HG03103 (cell line): ENCODE measurements at regions not wholly inside any gene's neighbourhood (a gene's known extent, or its start where the extent isn't known, plus 50 kb on each side); places are given as distances from the start of the nearest gene placed in this dataset.
"Not testable (repeated sequence)": the region's sequence is repeated elsewhere in the genome, so short reads cannot be mapped to it uniquely, and the experiment has no call there.

Experiments used
- ATAC-seq: cut with Tn5 transposase; IDR thresholded peaks from one replicate; pipeline ENCODE4 v1.9.1; 2021; ENCODE audit warnings: low read depth; ENCODE audit not compliant: unreplicated experiment

DNA sequence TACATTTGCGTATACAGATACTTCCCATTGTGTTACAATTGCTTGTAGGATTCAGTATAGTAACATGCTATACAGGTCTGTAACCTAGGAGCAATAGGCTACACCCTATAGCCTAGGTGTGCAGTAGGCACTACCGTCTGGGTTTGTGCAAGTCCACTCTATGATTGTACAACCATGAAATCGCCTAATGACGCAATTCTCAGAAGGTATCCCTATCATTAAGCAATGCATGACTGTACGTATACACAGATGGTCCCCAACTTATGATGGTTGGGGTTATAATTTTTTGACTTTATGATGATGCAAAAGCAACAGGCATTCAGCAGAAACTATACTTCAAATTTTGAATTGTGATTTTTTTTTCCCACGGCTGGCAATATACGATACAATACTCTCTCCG is 458.2 kb upstream of the NOX3 start:
- ATAC-seq: no peak

DNA sequence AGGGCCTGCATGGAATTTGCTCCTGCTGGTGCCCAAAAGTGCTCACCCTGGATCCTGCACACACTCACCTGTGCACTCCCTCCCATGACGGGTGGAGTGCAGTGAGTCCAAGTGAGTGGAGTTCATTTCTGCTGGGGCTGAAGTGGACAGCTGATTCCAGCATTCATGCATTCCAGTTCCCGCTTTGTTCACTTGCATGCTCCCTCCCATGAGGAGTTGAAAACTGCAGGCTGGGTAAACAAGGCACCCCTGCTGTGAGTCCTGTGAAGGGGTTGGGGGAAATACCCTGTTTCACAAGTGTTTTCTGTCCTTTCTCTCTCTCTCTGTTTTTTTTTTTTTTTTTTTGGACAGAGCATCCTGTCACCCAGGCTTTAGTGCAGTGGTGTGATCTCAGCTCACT is 454.1 kb upstream of the NOX3 start:
- ATAC-seq: no peak

DNA sequence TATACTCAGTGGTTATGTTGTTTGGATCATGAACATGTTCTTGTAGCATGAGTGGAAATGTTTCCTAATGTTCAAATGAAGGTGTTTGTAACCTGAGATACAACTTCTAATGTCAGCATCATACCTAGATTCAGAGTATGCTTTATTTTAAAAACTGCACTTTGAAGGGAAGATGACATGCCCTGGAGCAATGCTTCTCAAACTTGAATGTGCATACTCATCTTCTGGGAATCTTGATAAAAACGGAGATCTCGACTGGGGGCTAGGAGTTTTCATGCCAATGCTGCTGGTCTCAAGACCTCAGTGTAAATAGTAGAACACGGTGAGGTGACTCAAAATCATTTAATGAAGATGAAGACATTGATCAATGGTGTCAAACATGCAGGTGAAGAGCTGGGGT is 440.0 kb upstream of the NOX3 start:
- ATAC-seq: no peak

DNA sequence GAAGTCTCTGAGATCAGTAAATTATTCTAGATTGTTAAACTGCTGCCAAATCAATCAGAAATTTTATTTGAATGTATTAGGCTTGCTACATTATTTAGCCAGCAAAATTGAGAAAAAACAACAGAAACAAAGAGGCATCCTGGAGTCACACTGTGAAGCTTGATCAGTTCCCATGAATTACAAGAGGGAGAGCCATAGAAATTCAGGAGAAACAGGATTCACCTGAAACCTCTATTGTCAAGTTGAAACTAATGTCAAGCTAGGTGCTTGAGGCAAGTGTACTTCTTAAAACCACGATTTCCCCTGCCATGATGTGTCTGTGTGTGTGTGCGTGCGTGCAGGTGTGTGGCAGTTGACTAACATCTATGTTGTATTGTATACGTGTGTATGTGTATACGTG is 439.1 kb upstream of the NOX3 start:
- no peak for ATAC-seq

DNA sequence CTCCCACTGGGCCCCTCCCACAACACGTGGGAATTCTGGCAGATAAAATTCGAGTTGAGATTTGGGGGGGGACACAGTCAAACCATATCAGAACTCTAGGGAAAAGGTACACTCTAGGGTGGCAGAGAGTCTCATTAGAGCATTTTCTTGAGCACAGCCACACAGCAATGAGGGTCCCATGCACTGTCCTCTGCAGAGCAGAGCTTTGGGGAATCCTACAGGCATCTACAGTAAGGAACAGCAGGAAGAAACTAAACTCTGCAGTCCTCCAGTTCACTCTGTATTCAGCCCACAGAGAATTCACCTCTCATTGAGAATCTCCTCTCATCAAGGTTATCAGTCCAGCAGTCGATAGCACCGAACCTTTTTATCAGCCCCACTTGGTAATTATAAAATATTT is 438.6 kb upstream of the NOX3 start:
- ATAC-seq: no peak

DNA sequence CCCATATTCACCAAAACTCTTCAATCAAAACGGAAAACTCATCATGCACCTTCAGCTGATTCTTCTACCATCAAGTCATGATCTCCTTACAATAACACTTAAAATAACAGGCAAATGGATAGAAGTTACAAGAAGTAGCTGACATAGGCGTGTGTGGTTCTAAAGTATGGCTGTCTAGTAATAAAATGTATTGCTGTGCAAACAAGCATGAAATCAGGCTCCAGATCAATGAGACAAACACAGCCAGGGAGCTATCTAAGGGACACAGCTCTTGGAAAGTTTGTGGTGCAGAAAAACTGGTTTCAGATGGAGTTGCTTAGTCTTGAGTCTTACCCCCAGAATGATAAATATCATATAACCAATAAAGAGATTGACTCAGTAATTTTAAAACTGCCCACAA is 434.8 kb upstream of the NOX3 start:
- no peak for ATAC-seq

DNA sequence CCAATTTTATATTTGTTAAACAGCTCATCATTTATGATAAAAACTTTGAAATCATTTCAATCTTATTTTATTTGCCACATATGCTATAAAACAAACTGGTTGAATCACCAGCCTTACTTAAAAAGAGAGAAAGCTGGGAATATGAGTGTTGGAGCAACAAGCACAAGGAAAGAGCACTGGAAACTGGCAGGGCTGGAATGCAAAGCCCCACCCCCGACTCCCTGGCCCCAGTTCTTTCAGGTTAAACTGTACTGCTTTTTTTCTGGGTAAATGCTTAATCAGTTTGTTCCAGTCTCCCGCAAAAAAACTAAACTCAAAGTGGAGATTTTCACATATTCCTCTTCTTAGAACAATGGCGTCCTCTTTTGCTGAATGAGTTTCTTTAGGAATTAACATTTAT is 433.8 kb upstream of the NOX3 start:
- ATAC-seq: no peak

DNA sequence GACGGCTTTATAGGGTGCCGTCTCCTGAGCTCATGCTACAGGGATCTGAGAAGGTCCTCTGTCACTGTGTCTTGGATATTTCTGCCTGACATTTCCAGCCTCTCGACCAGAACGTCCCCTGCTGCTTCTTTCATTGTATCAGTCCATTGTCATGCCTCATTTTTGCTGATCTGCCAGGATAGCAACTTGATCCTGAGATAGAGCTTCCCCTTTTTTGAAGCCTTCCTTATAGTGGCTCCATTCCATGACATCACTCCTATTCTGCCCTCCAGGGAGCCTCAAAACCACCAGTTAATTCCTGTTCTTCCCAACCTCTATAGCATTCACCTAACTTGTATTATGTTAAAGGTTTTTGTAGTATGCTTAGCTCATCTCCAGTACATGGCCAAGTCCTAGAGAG is 431.8 kb upstream of the NOX3 start:
- ATAC-seq: no peak

DNA sequence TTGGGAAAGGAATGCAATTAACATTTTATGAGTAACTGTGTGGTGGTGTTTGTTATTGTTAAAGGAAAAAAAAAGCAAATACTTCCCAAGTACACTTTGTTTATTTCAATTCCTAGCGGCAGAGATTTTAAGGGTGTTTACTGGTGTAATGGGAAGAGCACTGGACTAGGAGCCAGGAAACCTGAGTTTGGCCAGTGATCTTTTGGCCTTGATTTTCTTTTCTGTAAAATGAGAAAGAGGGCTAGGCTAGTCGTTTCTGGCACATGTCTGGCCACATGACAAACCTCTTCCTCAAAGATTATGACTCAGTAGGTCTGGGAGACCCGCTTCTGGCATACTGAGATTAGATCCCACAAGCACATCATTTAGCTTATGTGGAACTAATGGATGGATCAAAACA is 428.1 kb upstream of the NOX3 start:
- ATAC-seq: no peak

DNA sequence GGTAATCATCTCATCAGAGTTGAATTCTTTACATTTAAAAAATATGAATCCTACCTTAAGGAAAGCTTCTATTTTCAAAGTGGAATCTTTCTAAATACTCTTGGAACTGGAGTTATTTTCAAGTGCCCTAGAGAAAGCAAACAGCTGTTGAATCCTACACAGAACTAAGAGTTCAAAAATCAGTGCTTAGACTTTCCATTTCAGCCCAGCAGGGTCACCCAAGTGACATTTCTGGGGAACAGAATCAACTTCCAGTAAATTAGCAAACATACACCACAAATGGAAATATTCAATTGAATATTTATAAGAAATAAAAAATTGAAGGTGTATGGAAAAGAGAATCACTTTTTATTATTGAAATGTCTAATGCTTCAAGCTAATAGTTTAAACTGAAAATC is 427.7 kb upstream of the NOX3 start:
- ATAC-seq: no peak

DNA sequence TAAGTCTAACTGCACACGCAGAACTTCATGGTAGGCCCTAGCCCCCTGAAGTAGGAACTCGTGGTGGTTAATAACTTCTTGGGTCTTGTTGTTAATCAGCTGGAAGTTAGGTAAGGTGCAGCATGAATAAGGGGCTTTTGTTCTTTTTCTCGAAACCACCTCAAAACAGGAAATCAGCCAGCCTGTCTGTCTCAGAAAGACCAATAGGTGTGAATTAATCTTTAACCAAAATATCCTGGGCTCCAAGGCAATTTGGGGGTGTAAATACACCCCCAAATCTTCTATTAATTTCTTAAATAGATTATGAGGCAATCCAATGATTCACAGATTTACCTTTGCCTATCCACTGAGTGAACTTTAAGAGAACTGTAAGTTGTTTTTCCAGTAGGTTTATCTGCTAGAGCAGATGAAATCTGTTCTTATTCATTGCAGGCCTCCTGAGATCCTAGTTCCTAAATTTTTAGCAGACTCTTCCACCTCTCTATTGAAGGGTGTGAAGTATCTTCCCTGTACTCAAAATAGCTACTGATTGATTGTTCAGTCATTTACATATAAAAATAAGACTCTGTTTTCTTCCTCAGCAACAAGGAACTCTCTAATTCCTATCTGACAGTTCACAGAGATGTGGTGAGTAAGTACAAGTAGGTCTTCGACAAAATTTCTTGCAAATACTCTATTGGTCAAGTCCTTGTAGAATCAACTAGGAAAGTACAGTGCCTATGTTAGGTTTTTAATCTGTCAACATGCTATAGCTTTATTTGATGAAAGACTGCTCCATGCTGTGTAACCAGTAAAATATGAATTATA is 427.1 kb upstream of the NOX3 start:
- peak; percentile 61 for ATAC-seq

DNA sequence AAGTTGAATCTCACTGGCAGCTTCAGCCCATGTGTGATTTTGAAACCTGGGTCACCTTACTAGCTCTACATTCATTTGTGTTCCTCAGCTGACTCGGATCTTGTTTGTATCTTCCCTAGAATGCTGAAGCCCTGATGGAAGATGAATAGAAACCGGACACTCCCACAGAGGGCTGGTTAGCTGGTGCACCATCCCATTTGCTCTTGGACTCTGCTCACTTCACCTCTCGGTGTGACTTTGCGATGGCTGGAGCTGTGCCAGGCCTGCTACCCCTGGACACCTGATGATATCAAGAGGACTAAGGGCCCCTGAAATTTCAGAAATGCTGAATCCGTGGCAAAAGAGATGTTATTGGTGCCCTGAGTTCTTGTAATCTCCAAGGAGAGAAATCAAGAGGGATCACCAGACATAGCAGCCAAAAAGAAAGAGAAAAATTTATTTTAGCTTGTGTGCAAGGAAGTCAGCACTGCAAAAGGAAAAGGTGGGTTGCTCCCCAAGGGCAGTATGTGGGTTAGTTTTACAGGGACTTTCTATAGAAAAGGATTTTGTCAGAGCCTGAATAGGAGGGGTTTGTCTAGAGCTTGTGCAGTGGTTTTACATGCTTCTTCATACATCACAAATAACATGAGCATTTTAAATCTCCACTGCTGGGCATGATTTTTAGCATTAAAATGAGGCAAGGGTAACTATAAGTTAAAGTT is 426.3 kb upstream of the NOX3 start:
- no peak for ATAC-seq

DNA sequence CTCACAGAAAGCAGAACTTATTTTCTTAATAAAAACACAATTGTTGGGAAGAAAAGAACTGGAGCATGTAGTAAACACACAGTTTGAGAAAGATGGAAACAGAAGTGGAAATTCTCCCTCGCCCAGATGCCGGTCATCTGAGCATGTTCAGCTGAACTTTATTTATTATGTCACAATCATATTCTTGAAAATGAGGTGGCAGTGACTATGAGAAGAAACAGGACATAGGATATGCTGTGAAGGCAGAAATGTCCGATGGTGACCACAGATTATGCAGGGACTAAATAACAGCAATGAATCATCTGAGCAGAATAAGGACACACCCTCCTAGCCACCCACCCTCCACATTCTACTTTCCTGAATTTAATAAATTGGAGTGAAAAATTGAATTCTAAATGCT is 425.3 kb upstream of the NOX3 start:
- no peak for ATAC-seq

DNA sequence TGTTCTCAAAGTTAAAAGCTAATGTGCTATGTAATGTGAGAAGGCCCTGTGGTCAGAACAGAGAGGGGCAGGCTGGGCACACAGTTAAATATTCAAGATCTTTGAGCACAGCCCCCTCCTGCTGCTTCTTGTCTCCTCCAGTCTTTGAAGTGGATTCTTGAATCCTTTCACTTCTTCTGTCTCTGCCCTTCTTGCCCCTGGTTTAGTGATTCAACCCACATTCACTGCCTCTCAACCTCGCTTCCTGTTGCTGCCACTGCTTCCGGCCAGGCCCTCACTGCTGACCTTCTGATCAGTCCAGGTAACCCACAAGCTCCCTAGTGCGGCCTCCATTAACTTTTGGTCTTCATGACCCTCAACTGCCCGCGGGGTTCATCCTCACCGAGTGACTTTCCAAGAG is 417.3 kb upstream of the NOX3 start:
- ATAC-seq: no peak

DNA sequence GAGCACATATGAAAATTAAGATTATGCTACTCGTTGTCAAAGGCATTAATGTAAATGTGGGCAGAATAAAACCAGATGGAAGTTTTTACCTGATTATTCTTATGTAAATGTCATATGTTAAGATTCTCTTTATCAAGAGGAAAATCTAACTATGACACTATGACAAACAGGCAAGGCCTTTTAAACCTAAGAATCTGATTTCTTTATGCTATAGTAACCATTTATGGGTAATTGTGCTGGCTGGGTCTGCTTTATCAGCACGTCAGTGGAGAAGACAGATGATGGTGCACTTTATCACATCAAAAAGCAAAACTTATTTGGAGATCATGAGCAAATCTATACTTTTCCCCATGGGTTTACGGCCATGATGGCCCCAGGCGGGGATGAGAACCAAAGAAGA is 412.0 kb upstream of the NOX3 start:
- no peak for ATAC-seq

DNA sequence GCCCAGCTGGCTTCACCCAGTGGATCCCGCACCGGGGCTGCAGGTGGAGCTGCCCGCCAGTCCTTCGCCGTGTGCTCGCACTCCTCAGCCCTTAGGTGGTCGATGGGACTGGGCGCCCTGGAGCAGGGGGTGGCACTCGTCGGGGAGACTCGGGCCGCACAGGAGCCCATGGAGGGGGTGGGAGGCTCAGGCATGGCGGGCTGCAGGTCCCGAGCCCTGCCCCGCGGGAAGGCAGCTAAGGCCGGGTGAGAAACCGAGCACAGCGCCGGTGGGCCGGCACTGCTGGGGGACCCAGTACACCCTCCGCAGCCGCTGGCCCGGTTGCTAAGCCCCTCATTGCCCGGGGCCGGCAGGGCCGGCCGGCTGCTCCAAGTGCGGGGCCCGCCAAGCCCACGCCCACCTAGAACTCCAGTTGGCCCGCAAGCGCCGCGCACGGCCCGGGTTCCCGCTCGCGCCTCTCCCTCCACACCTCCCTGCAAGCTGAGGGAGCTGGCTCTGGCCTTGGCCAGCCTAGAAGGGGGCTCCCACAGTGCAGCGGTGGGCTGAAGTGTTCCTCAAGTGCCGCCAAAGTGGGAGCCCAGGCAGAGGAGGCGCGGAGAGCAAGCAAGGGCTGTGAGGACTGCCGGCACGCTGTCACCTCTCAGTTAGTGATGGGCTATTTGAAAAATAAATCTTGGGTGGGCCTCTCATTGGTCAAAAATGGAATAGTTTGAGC is 411.2 kb upstream of the NOX3 start:
- ATAC-seq: not testable (repeated sequence)

DNA sequence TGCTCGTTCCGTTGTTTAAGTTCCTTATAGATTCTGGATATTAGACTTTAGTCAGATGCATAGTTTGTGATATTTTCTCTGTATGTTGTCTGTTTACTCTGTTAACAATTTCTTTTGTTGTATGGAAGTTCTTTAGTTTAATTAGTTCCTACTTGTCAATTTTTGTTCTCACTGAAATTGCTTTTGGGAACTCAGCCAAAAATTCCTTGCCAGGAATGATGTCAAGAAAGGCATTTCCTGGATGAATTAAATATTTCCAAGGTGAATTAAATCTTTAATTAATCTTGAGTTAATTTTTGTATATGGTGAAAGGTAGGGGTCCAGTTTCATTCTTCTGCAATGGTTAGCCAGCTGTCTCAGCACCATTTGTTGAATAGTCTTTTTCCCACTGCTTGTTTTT is 406.2 kb upstream of the NOX3 start:
- no peak for ATAC-seq

DNA sequence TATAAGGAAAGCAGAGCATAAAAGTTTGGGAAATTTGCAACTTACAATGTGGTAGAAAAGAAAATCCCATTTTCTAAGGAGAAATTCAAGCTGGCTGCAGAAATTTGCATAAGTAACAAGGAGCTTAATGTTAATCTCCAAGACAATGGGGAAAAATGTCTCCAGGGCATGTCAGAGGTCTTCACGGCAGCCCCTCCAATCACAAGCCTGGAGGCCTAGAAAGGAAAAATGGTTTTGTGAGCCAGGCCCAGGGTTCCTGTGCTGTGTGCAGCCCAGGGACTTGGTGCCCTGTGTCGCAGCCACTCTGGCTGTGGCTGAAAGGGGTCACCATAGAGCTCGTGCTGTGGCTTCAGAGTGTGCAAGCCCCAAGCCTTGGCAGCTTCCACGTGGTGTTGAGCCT is 403.3 kb upstream of the NOX3 start:
- not testable (repeated sequence) for ATAC-seq

DNA sequence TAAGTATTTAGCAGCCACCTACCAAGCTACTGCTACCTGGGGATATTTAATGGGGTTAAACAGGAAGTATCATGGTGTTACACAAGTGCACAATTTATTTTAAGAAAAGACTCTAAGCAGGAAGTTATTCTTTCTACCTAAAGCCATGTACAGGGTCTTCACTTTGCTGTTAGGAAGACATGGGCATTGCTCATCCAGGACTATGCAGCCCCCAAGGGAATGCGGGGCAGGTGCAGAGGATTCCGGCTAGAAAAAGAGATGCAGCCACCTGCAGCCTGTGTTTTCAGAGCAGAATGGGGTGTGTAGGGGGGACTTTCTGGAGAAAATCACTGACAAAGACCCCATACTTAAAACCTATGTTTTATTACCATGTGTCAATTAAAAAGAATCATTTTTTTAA is 399.1 kb upstream of the NOX3 start:
- no peak for ATAC-seq

DNA sequence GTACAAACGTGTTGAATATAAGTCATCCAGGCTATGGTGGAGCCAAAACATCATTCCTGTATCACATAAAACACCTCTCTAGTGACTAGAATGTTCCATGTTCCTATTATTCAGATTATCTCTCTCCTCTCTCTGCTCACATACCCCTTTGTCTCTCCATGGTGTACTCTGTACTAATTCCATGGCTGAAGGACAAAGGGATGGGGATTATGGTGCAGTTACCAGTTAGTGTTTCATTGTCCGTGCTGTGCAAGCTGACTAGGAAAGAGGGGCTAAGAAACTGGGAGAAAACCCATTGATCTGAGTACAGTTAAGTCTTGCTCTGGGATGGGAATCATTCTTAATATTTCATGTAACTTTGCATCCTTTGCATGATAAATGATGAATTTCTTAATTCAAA is 397.4 kb upstream of the NOX3 start:
- no peak for ATAC-seq

DNA sequence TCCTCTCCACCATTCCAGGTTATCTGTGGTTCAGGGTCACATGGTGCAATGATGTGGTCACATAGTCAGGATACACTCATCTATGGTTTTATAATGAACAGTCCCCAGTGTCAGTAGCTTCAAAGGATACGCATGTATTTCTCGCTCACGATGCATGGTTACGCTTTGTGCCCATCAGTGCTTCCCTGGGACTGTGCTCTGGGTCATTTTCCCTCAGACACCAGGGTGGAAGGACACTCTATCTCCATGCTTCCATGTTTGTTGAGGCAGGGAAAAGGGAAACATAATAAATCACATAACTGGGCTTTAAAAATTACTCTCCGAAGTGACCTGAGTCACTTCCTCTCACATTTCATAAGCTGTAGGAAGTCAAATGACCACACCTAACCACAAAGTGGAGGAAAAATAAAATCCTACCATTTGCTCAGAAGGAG is 394.8 kb upstream of the NOX3 start:
- no peak for ATAC-seq

DNA sequence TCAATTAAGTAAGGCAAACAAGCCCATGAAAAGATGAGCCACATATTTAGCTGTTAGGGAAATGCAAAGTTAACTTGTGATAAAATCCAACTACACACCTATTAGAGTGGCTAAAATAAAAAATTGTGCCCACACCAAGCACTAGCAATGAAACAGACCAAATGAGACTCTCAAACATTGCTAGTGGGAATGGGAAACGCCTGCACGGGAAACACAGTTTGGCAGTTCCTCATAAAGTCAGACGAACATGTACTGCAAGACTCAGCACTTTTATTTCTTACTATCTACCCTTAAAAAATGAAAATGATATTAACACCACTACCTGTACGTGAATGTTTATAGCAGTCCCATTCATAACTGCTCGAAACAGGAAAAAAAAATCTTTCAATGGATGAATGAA is 392.1 kb upstream of the NOX3 start:
- no peak for ATAC-seq
